Stimulated activated CD4-positive, alpha-beta T cell treated with anti-CD3 and anti-CD28 coated beads, Interleukin-4, amount 100 ng/mL, for 4 hours (primary cell): ENCODE measurements at regions not wholly inside any gene's neighbourhood (a gene's known extent, or its start where the extent isn't known, plus 50 kb on each side); places are given as distances from the start of the nearest gene placed in this dataset.

Experiments
- DNase-seq, 2 experiments: peaks; one replicate each; pipeline ENCODE4 v3.0.0-alpha.2; 2020

DNA sequence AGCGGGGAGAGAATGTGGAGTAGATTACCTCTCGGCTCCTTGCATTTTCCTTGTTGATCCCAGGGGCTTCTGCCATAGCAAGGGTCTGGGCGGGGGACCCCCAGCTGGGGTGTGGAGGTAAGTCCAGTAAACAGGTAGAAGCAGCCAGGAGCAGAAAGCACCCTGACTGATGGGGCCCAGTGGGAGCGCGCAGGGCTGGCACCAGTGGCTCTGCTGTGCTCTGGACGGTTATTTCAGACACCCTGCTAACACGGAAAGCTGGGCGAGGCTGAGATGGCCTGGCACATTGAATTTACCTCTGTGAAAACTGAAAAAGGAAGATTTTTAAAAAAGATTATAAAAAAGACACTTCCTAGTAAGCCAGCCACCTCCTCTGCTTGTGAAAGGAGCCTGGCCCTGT is 88.4 kb upstream of the CALM2 start:
- DNase-seq: no peak

DNA sequence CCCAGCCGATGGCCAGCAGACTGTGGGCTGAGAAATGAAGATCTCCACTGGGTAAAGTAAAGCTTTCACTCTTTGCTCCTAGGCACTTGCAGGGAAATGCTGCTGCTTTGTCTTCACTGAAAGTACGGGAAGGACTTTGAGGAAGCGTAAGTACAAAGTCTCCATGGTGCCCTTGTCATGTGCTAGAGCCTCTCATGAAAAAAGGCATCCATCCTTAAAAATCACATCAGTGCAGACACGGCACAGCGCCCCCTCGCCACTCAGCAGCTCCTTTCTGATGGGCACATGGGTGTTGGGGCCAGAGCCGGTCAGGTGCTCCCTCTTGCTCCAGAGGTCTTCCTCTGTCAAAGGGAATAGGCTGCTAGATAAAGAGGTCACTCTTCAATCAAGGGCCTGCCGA is 87.8 kb upstream of the CALM2 start:
- DNase-seq: no peak

DNA sequence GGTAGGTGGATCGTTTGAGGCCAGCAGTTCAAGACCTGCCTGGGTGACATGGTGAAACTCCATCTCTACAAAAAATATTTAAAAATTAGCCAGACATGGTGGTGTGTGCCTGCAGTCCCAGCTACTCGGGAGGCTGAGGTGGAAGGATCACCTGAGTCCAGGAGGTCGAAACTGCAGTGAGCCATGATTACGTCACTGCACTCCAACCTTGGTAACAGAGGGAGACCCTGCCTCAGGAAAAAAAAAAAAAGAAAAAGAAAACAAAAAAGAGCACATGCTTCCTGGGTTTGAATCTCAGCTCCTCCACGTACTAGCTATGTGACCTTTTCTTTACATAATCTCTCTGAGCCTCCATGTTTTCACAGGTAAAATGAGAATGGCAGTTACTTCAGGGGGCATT is 86.3 kb upstream of the CALM2 start:
- no peak for DNase-seq

DNA sequence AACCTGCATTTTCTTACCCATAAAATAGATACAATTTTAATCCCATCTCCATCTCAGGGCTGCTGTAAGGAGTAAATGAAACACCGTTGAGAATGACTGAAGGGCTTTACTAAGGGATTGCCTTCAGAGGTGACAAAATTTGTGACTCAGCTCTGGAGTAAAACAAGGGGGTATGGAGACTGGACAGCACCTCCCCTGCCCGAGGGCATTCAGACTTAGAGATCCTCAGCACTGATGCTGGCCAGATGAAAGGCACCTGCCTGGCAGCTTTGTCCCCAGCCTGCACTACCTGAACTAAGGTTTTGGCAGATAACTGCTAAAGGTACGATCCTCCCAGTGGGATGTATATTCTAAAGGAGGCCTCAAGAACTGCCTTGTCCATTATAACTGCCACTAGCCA is 84.7 kb upstream of the CALM2 start:
- DNase-seq: no peak

DNA sequence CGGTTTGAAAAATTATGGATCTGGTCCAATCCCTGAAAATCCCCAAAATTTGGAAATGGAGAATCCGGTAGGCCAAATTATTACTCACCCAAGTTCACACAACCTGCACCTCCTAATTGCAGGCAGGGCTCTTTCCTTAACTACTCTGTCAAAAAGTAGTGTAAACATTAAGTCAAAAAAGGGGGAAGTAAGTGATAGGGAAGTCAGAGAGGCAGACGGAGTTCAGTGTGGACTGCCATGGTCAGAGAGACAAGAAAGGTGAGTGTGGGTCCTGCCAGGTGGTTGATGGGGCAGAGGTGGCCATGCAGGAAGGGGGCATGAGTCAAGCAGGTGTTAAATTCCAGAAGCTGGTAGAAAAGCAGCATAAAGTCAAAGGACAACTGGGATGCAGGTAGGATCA is 83.5 kb upstream of the CALM2 start:
- DNase-seq: no peak

DNA sequence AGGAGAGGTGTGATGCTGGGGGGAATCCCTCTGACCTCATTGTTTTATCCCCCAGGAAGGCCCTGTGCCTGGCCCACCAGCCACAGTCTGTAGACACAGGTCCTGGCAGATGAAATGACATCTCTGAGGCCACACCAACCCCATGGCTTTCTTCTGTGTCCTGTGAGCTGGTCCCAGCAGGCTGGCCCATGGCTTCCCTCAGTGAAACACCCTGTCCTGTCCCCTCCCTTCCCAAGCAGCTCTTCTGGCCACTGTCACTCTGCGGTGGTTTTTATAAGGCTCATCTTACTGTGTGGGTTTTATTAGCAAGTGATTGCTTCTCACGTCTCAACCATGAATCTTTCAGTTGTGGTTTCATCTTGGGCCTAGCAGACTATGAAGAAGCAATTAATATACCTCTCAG is 81.6 kb upstream of the CALM2 start:
- DNase-seq: no peak

DNA sequence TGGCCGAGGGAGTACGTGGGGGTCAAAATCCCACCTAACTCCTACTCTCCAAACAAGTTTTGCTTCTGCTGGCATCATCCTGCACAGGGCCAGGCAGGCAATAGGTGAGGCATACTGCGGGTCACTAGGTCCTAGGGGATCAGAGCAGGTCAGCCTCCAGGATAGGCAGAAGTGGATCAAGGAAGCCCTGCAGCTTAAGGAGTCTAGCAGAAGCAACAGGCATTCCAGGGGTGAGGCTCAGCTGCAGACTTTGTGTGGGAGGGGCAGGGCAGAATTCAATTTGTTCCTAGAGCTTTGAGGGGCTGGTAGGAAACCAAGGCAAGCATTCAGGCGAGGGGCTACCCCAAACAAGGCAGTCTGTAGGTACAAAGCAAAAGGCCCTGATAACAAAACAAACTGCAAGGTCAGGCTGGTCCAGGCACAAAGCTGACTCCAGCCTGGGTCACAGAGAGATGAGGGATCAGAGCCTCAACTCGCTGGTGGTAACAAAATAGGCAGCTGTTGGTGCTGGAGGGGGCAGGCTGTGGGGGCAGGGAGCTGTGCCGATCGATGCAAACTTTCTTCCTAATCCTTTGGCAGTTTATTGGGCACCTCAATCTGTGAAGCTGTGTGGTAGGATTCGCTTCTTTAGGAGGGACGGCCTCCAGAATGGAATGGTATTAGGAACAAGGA is 80.2 kb upstream of the CALM2 start:
- DNase-seq: no peak

DNA sequence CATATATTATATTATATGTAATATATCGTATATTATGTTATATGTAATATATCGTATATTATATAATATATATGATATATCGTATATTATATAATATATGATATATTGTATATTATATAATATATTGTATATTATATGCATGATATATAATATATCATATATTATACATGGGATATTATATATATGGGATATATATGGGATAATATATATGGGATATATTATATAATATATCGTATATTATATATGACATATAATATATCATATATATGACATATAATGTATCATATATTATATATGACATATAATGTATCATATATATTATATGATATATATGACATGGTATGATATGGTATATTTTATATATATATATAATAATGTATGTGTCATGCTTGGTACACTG is 79.5 kb upstream of the CALM2 start:
- DNase-seq: no peak

DNA sequence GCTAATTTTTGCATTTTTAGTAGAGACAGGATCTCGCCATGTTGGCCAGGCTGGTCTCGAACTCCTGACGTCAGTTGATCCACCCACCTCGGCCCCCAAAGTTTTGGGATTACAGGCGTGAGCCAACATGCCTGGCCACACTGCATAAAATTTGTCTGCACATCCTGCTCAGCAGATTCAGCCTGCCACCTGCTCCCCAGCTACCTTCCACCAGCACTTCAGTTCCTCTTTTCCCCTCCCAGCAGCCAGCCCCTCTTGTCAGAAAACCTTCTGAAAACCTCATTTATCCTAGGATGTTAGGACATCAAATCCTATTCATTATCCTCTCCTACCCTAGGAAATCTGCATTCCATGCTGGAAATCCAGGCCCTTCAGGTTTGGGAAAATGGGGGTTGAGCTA is 78.2 kb upstream of the CALM2 start:
- no peak for DNase-seq

DNA sequence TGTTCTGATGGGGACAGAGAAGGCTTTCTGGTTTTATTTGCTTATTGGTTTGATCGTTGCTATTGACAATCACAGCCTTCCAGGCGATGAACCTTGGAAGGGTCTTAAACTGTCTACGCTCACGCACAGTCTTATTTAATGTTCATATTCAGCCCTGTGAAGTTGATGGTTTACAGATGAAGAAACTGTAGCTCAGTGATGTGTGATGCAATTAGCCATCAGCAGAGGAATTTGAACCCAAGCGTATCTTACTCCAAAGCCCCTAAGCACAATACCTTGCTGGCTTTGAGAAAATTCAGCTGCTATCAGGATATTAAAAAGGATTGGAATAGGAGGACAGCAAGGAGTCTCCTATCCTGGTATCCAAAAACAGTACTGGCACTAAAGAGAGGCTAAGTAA is 77.1 kb upstream of the CALM2 start:
- DNase-seq: no peak

DNA sequence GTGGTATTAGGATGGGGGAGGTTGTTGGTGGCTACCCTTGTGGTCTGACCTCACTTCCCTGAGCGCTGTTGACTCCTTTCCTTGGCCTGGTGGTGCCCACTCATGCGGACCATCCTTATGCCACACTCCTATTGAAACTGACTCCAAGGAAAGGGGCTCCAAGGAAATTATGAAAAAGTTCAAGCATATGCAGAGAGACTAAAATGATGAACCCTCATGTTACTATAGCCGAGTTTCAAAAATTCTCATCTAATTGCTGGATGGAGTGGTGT is 75.0 kb upstream of the CALM2 start:
- no peak for DNase-seq

DNA sequence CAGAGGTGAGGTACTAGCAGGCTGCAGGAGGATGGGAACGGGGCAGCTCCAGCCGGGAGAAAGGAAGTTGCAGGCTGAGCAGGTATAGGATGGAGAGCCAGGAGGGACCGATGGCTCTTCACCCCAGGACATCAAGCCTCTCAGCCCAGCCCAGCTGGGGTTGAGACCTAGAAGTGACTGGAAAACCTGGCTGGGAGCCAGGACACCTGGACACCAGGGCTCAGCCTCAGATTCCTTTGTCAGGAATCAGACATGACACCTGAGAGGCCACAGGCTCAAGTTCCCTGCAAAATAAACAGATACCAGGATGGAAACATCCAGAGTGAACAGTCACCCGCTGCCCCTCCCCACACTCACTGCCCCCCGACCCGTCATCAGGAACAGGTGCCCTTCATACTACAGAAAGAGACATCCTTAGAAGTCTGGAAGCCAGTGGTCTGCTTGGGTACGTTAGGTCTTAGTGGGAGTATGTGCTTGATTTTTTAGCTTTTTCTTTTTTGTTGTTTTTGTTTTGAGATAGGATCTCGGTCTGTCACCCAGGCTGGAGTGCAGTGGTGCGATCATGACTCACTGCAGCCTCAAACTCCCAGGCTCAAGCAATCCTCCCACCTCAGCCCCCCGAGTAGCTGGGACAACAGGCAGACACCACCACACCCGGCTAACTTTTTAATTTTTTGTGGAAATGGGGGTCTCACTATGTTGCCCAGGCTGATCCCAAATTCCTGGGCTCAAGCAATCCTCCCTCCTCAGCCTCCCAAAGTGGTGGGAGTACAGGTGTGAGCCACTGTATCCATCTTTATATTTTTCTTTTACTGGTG is 74.5 kb upstream of the CALM2 start:
- DNase-seq: no peak

DNA sequence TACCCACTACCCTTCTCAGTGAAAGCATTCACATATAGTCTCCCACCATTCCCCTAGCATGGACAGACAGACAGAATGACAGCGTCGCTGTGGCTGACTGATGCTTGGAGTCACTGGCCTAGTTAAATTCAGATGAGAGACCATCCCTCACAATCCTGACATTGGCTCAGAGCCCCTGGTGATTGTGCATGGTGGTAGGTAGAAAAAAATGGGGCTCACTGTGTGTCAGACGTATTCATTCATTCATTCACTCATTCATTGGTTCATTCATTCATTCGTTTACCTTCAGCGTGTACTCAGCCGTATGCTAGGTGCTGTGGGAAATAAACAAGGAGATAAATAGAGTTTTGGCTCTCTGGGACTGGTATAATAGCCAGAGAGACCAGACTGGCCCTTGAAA is 73.6 kb upstream of the CALM2 start:
- no peak for DNase-seq

DNA sequence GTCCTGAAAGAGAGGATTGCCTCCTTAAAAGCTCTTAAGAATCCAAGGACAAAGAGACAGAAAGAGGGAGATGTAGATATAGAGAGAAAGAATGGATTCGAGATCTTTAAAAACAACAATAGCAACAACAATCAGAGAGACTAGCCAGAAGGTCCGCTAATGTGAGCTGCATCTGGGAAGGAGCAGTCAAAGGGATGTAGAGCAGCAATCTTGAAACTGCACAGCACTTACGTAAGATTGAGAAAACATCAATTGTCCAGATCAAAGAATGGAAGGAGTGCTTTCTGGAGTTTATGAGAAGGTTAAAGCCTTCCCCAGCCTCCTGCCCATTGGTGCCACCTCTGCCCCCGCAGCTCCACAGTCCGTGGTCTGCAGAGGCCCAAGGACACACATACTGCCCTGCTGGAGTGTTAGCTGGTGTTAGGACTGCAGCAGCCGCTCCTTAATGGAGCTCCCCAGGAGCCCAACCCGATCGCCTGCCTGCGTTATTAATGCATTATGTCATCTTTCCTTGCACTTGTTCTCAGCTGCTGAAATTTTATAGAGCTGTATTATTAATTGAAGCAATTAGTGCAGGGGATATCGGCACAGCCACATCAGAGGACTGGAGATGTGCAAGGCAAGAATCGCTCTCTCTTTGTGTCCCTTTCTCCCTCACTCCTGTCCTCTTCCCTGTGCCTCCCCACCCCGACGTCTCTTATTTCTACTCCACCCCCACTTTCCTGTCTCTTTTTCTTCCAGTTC is 73.0 kb upstream of the CALM2 start:
- no peak for DNase-seq

DNA sequence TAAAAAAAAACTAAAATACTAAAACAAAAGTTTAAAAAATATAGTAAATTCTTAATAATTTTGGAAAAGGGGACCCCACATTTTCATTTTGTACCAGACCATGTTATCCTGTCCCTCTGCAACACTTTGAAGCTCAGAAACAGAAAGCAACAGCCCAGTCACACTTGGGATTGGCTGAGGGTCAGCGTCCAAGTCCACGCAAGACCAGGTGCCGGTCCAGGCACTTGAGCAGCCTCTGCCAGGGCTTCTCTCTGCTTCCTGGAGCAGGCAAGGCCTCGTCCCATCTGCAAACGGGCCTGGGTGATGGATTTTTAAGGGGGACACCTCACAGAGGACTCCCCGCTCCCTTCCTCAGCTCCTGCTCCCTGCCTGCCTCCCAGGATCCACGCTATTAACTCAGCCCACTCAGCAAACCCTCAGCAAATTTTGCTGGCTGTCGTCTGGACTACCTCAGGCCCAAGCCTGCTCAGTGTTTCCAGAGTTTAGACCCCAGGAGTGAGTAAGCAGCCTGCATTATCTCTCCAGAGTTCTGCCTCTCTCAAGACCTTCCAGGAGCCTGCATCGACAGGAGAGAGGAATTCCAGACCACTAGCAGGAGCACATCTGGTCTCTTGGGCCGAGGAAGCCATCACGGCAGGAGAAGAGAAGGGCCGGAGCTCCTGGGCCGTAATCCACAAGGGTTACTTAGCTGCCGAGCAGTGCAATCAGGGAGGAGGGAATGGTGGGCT is 67.4 kb upstream of the CALM2 start:
- no peak for DNase-seq

DNA sequence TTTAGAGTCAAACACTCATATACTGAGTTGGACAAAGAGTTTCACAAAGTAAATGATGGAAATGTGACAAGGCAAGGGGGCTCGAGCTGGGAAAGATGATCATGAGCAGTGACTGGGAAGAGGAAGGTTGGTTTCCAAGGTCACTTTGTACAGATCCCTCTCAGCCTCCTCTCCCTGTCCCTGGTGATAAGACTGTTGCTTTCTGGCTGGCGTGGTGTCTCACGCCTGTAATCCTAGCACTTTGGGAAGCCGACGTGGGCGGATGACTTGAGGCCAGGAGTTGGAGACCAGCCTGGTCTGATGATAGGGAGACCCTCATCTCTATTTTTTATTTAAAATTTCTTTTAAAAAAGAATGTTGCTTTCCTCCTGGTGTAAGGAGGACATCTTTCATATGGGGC is 65.4 kb upstream of the CALM2 start:
- DNase-seq: no peak

DNA sequence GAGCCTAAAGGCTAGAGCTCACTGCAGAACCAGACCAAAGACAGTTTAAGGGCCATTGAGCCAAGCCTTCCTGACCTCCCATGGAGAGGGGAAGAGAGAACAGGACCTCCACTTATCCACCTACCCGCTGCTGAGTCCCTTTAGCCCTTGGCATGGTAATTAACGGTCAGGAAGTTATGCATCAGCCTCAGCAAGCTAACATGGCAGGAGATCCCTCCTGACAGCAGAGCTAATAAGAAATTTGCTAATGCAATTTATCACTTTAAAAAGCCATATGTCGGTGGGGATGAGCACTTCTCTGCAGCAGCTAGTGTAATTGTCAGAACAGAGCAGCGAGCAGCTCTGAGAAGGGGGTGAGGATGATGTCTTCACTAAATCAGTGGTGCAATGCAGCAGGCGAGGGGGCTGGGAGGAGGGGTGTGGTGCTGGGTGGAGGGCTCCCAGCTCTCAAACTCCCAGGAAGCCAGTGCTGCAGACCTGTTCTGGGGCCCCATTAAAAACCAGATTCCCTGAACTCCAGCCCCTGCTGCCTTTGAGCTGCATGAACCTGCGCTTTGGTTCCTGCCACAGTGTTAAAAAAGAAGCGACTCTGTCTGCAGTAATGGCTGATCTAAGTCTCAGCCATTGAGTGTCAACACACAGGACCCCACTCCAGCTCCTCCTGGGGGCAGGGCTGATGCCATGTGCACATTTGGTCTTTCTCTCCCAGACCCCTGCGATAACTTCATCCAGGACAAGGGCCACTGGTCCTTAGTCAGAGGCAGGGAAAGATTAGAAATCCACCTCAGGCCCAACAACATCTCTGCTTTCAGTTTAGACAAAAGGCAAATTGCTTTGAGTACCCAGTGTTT is 63.0 kb upstream of the CALM2 start:
- no peak for DNase-seq

DNA sequence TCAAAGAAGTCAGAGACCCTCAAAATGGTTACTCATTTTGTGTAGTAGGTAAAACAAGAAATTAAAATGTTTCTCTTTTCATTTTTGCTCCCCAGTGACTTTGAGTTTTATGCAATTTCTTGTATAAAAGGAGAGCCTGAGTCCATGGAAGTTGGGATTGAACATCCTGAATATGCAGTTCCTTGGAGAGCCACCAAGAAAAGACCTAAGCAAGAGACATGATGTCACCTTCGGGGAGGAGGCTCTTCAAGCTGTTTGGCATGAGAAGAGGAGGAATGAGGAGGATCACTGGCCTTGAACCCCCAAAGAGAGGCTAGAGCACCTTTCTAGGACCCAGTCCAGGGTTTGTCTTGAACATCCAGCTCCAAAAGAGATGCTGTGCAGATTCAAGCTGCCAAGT is 62.3 kb upstream of the CALM2 start:
- no peak for DNase-seq

DNA sequence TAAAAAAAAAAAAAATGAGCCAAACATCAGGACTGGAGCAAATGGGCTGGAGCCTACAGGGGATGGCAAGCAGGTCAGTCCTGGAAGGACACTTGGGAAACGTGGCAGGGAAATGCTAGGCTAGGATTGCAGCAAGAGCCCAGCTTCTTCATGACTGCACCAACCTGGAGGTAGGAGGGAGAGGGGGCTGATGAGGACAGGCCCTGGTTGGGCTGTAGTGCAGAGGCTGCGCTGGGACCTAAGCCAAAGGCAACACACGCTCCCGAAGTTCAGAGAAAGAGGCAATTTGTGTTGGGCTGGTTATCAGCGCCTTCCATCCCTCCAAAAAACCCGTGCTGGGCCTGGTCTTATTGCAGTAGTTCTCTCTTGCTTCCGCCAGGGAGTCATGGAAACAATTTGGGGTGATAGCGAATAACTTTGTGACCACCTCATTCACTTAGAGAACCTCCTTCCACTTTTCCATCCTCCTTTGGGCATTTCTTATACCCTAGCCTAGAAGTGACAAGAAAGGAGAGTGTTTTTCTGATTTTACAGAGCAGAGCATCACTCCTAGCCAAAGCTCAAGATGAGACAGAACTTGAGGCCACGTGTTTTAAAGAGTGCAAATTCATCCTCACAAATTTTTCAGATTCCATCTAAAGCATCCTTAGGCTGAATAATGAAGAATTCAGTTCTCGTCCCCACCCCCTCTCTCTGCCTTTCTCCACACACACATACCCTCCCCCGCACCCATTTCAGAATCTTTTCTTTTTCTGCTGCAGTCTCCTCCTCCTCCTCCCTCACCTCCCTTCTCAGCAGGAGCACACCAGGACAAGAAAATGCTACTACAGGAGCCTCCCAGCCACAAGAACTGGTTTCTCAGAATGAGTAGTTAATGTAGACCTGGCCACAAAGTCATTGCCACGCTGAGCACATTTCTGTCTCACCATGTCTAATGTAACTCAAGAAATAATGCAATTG is 61.3 kb upstream of the CALM2 start:
- DNase-seq: no peak

DNA sequence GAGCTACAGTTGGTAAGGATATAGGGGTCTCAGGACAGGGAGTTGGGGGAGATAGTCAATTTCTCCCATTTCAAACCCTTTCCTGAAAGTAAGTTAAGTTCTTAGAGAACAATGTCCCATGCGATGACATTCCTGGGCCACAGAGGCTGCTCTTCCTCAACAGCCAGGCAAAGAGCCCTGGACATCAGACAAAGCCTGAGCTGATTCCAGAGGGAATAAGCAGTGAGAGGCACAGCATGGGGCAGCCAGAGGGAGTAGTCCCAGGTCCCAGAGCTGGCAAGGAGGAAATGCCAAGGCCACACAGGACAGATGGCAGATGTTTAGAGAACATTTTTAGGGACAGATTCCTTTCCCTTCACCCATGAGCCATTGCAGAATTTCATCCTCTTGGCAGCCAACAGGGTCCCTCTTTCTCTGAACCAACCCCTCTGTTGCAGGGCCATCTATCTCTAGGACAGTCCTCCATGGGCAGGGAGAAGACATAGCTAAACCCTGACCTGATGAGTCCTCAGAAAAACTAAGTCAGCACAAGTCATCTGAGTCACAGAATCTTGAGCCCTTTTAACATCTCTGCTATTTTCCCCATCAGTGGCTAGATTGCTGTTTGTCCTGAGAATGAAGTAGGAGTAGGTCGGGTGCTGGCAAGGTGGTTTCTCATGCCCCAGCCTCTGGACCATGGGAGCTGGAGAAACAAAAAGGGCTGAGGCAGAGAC is 60.3 kb upstream of the CALM2 start:
- no peak for DNase-seq

DNA sequence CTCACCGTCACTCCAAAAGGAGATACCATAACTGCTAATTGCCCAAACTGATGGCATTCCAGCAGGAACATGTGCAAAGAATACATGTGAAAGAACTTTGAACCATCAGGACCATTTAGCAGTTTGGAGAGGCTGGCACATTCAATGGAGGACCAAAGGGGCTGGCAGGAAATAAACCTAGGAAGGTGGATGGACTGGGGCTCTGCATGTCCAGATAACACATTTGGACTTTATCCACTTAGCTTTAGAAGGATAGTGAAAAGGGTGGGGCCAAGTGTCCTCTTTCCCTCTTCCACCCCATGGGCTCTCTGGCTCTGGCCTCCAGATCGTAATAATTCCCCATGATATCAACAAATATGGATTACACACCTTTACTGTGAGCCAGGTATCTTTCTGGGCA is 58.8 kb upstream of the CALM2 start:
- no peak for DNase-seq
